Right kidney (tissue), 1 donor: ENCODE measurements at regions not wholly inside any gene's neighbourhood (a gene's known extent, or its start where the extent isn't known, plus 50 kb on each side); places are given as distances from the start of the nearest gene placed in this dataset.
"Not testable (repeated sequence)": the region's sequence is repeated elsewhere in the genome, so short reads cannot be mapped to it uniquely, and the experiment has no call there.

Experiments used
- DNase-seq: peaks from one replicate; pipeline ENCODE4 v3.0.0-alpha.2; 2016

- no peak for DNase-seq
These were observed 50.4 kb upstream of the ARHGEF7 start for GRCh38 chr13:111064661-111065060.

GRCh38 chr13:111062966-111063365 lies 52.1 kb upstream of the ARHGEF7 start:
- no peak for DNase-seq

DNA sequence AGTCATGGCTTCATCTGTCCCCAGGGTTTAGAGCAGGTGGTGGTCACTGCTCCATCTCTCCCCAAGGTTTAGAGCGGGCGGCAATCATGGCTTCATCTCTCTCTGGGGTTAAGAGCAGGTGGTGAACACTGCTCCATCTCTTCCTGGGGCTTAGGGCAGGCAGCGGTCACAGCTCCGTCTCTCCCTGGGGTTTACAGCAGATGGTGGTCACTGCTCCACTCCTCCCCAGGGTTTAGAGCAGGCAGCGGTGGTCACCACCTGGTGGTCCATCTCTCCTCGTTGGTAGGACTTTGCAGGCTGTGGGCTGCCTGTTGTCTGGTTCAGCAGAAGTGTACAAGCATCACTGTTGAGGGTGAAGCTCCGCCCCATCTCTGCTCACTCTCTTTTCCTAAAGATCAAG lies 52.8 kb upstream of the ARHGEF7 start:
- no peak for DNase-seq

DNA sequence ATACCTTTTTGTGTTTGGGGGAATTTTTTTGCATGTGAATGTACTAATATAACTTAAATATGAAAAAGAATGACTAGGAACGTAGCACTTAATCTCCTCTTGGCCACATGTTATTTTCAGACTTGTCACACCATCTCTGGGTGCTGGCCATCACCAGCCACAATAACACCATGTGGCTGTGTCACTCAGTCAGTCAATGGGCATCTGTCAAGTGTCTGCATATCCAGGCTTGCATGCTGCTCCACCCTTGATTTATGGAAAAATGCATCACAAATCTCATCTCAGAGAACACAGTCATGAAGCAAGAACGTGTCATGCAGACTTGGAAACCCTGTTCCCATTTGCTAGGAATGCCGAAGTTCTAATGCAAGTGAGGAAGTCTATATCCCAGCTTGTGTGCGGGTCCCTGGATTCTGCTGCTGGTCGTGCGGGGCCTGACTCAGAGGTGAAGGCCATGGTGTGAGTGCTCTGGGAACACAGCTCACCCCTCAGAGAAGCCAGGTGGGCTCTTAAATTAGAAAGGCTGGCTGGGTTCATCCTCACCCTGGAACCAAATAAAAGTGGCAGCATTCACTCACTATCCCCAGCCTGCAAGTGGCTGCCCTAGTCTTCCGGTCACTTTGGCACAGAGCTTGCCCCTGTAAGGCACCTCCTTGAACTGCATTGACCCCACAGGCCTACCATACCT lies 53.6 kb upstream of the ARHGEF7 start:
- no peak for DNase-seq

- no peak for DNase-seq
These were observed 54.7 kb upstream of the ARHGEF7 start for GRCh38 chr13:111060237-111060919.

- DNase-seq: no peak
These were observed 56.2 kb upstream of the ARHGEF7 start for GRCh38 chr13:111058796-111059506.

DNA sequence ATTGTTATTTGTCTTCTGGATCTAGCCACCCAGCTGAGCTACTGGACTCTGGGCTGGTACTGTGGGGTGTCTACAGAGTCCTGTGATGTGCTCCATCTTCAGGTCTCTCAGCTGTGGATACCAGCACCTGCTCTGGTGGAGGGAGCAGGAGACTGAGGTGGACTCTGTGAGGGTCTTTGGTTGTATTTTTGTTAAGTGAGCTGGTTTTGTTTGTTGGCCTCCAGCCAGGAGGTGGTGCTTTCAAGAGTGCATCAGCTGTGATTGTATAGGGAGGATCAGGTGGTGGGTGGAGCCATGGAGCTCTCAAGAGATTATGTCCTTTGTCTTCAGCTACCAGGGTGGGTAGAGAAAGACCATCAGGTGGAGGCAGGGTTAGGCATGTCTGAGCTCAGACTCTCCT lies 56.8 kb upstream of the ARHGEF7 start:
- DNase-seq: not testable (repeated sequence)

GRCh38 chr13:111051726-111052232 lies 63.3 kb upstream of the ARHGEF7 start:
- not testable (repeated sequence) for DNase-seq

DNA sequence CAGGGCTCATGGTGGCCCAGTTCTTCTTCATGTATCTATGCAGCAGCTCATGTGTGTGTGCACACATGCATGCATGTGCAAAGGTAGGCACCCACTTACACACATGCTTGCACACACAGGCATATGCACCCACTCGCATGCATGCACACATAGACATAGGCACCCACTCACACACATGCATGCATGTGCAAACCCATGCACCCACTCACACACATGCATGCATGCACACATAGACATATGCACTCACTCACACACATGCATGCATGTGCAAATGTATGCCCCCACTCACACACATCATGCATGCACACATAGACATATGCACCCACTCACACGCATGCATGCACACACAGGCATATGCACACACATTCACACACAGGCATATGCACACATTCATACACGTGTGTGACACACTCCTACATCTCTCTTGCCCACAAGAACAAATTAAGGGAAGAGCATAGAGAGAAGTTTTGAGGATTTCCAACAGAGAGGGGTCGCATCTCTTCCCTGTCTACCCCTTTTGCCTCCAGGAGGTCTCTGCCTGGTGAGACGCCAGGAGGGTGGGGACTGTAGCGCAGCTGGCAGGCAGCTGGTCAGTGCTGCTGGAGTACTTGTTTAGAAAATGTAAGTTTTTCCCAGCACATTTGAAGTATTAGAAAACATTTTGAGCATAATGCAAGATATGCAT lies 63.9 kb upstream of the ARHGEF7 start:
- DNase-seq: no peak

- DNase-seq: no peak
These were observed 64.6 kb upstream of the ARHGEF7 start for GRCh38 chr13:111050539-111050879.

DNA sequence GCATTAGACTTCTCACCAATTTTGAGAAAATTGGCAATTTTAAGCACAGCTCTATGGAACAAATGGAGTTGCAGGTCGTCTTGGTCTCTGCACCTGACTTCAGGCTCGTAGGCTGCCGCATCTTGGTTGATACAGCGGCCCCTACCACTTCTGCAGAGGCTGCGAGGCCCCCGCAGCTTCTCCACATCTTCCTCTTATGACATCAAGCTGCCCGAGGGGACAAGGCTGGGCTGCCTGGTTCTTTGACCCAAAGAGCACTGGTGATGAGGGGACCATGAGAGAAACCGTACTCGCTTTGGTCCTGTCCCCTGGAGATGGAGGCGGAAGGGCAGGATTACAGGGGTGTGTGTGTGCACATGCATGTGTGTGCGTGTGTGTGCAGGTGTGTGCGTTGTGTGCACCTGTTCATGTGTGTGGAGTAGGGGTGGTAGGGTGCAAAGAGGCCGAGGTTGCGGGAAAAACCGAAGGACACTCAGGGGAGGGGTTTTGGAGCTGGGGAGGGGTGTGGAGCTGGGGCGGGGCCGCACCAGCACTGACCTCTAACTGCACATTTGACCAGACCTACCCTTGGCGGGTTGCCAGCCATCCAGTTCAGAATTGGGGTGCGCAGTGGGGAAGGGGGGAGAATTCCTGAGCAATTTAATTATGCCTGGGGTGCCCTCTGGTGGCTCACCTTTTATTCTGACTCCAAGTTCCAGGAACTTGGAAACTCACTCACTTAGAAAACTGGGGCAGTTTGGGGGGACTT lies 65.1 kb upstream of the ARHGEF7 start:
- no peak for DNase-seq

GRCh38 chr13:111048387-111048786 lies 66.7 kb upstream of the ARHGEF7 start:
- no peak for DNase-seq

GRCh38 chr13:111047326-111047725 lies 67.8 kb upstream of the ARHGEF7 start:
- no peak for DNase-seq

DNA sequence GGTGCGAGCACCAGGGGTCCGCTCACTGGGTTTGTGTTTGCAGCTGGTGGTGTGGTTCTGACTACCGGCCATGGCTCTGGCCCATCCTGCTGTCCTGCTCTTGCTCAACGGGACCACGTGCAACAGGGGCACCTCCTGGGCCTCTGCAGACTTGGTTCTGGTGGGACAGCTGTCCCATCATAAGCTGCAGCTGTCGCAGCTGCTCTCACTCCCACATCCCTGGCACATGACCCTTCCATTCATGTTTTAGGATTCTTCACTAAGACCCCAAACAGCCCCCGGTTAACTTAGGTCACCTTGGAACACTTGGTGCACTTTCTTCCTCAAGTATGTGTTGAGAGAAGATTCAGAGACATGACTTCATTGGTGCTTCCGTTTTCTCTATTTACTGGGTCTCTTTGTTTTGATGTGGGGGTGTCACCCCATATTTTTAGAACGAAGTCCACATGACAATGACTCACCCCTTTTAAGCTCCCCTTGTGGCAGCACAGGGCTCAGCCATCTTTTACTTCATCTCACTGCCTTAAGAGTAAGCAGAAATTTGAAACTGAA lies 68.4 kb upstream of the ARHGEF7 start:
- no peak for DNase-seq

GRCh38 chr13:111045170-111045569 lies 69.9 kb upstream of the ARHGEF7 start:
- no peak for DNase-seq

GRCh38 chr13:111044087-111044830 lies 70.9 kb upstream of the ARHGEF7 start:
- DNase-seq: no peak

GRCh38 chr13:111043575-111043982 lies 71.5 kb upstream of the ARHGEF7 start:
- DNase-seq: no peak

DNA sequence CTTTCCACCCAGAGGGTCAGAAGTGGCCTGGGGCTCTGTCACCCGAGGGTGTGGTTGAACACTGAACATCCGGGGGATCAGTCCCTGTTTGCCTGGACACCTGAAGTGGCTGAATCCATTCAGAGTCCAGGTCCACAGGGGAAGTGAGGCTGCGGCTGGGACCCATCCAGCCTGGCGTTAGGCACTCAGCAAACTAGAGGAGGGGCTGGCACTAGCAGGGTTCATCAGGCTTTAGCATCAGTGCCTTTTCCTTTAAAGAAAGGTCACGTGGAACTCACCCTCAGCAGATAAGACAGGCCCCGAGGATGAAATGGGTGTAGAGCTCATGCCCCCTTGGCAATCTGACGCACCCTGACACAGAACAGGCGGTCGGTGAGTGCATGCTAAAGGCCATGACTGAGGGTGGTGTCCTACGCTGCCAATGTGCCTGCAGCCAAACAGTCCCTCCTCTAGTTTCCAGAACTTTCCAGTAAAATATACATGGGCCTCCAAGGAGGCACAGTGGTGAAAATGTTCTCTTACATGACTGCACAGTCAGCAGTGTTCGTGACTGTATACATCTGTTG lies 72.4 kb upstream of the ARHGEF7 start:
- DNase-seq: no peak

DNA sequence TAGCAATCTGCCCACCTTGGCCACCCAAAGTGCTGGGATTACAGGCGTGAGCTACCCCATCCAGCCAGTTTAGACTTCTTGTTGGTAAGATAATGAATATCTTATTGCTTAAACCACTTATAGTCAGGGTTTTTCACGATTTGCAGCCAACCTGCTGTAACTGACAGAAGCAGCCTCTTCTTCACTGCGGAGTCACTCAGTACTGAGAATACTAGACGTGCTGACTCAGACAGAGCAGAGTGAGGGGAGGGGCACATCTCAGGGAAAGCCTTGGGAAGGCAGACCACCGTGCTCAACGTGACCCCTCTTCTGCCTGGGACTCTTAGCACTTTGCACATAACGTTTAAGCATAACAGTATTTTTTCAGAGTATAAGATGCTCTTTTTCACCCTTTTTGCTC lies 74.3 kb upstream of the ARHGEF7 start:
- no peak for DNase-seq

DNA sequence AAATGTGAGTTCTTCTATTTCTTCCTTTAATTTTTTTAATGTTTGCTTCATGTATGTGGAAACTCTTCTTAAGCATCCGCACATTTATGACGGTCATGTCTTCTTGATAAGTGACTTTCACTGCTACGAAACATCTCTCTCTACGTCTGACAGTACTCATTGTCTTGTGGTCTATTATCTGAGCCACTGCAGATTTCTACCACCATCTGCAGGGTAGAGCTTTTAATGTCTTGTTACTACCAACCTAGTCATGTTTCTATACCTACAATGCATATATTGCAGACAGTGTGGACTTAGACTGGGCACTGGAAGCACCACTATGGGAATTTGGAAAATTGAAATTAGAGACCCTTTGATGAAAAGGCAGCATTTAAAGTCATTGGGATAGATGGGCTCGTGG lies 75.4 kb upstream of the ARHGEF7 start:
- DNase-seq: no peak

- no peak for DNase-seq
These were observed 76.2 kb upstream of the ARHGEF7 start for GRCh38 chr13:111038887-111039286.
